NCI-H1092 treated with DMSO at 0.1 percent for 48 hours (cell line): ENCODE measurements at regions not wholly inside any gene's neighbourhood (a gene's known extent, or its start where the extent isn't known, plus 50 kb on each side); places are given as distances from the start of the nearest gene placed in this dataset.

Source experiments
- DNase-seq: peaks from one replicate; lab custom pipeline; 2025; lab: John Stamatoyannopoulos, UW

- DNase-seq, result no peak
Observed at GRCh38 chr14:97866195-97866594, 1069.0 kb downstream of the VRK1 start.

- DNase-seq, result no peak
Observed at GRCh38 chr14:97866664-97867063, 1069.5 kb downstream of the VRK1 start.

- no peak for DNase-seq
Observed at GRCh38 chr14:97873291-97873690, 1076.1 kb downstream of the VRK1 start.

GRCh38 chr14:97874394-97874793 is 1077.2 kb downstream of the VRK1 start:
- DNase-seq, result no peak

- DNase-seq, result no peak
Observed at GRCh38 chr14:97878206-97878605, 1081.0 kb downstream of the VRK1 start.

- DNase-seq, result no peak
Observed at GRCh38 chr14:97878727-97879126, 1081.5 kb downstream of the VRK1 start.

- no peak for DNase-seq
Observed at GRCh38 chr14:97887690-97888089, 1090.5 kb downstream of the VRK1 start.

- no peak for DNase-seq
Observed at GRCh38 chr14:97888331-97888730, 1091.1 kb downstream of the VRK1 start.

GRCh38 chr14:97891515-97891914 is 1094.3 kb downstream of the VRK1 start:
- no peak for DNase-seq

GRCh38 chr14:97894552-97894951 is 1097.4 kb downstream of the VRK1 start:
- no peak for DNase-seq

GRCh38 chr14:97900196-97900854 is 1103.1 kb downstream of the VRK1 start:
- DNase-seq, result no peak

GRCh38 chr14:97902630-97903029 is 1105.4 kb downstream of the VRK1 start:
- DNase-seq, result no peak

- DNase-seq, result no peak
Observed at GRCh38 chr14:97903821-97904220, 1106.6 kb downstream of the VRK1 start.

- no peak for DNase-seq
Observed at GRCh38 chr14:97912217-97912616, 1115.0 kb downstream of the VRK1 start.

GRCh38 chr14:97916100-97916499 is 1118.9 kb downstream of the VRK1 start:
- DNase-seq, result no peak

GRCh38 chr14:97916669-97917568 is 1119.7 kb downstream of the VRK1 start:
- DNase-seq, result no peak

- no peak for DNase-seq
Observed at GRCh38 chr14:97920201-97920600, 1123.0 kb downstream of the VRK1 start.

GRCh38 chr14:97921296-97921695 is 1124.1 kb downstream of the VRK1 start:
- no peak for DNase-seq

- DNase-seq, result no peak
Observed at GRCh38 chr14:97924922-97925613, 1127.9 kb downstream of the VRK1 start.

GRCh38 chr14:97930166-97930565 is 1133.0 kb downstream of the VRK1 start:
- no peak for DNase-seq

GRCh38 chr14:97931273-97931672 is 1134.1 kb downstream of the VRK1 start:
- no peak for DNase-seq

GRCh38 chr14:97942921-97943320 is 1145.7 kb downstream of the VRK1 start:
- no peak for DNase-seq

- no peak for DNase-seq
Observed at GRCh38 chr14:97943619-97944018, 1146.4 kb downstream of the VRK1 start.
